ENCODE measurements at regions not wholly inside any gene's neighbourhood (a gene's known extent, or its start where the extent isn't known, plus 50 kb on each side); places are given as distances from the start of the nearest gene placed in this dataset.

DNA sequence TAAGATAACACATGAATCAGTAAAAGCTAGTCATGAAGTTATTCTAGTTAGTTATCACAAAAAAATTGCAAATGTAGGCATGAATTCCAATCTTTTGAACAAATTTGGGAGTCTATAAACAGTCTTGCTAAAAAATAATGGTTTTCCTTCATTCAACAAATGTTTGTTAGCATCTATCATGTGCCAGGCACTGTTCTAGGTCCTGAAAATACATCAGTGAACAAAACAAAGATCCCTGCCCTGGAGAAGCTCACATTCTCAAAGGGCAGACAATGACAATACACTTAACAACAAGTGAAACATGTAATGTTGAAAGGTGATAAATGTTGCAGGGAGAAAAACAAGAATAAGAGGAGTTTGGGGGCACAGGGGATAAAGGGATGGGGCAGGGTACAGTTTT is 86.9 kb downstream of the OTX2 start:
- TF ChIP-seq CTCF (conservative IDR thresholded peaks at IDR 0.05; ENCODE audit: low read depth, low read length) (no peak), EZH2 (IDR thresholded peaks at IDR 0.05; ENCODE audit: low read length, unreplicated experiment) (no peak)

All from PC-3 (cell line).